HG02943 (cell line): ENCODE measurements at regions not wholly inside any gene's neighbourhood (a gene's known extent, or its start where the extent isn't known, plus 50 kb on each side); places are given as distances from the start of the nearest gene placed in this dataset.
"Not testable (repeated sequence)": the region's sequence is repeated elsewhere in the genome, so short reads cannot be mapped to it uniquely, and the experiment has no call there.

ENCODE experiments used
- ATAC-seq: cut with Tn5 transposase; IDR thresholded peaks from one replicate; pipeline ENCODE4 v1.9.1; 2021; ENCODE audit warnings: mild to moderate bottlenecking, low read depth, moderate library complexity; ENCODE audit not compliant: unreplicated experiment

DNA sequence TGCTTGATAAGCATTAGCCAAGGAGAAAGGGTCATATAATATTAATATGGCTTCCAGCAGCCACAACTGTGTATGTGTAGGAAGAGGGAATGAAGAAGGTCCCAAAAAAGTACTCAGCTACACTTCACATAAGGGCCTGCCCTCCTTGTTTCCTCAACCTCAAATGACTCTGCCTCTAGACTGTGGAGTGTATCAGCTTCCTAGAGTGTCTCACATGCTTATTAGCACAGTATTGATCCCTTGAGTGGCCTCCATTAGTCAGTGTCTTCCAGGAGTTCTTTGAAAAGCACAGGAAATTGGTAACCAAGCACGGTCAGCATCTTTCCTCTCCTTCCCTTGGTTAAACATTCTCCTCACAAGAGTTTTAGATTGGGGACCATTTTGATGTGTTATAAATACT, 190.4 kb upstream of the ATP10B start:
- no peak for ATAC-seq

DNA sequence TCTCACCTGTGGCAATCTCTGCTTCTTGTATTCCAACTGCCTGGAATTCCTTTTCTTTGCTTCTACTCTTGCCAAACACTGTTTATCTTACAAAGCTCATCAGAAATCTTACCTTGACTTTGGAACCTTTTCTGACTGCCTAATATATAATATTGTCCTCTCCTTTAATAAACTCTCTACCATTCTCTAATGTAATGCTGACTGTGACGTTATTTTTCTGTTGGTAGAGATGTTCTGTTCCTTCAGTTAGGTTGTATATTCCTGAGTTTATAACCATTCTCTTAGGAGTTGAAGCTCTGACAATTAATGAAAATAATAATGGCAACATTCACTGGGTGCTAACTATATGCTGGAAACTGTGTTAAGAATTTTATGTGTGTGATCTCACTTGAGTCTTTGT, 188.8 kb upstream of the ATP10B start:
- no peak for ATAC-seq

DNA sequence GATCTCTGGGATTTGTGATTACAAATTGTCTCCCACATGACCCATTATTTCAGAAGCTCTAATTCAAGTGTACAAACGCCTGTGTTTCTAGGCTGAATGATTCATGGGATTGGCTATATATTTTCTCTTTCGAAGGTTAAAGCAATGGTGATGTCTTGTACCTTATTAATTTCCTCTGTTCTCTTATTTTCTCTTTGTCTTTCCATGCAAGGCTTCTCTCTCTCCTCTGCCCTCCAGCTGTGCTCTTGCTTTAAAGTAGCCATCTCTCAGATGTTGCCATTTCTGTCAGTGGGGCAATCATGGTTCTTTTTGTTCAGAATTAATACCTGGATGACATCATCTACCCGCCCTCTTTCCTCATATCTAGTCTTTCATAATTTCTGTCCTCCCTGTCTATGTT, 184.3 kb upstream of the ATP10B start:
- ATAC-seq, result no peak

DNA sequence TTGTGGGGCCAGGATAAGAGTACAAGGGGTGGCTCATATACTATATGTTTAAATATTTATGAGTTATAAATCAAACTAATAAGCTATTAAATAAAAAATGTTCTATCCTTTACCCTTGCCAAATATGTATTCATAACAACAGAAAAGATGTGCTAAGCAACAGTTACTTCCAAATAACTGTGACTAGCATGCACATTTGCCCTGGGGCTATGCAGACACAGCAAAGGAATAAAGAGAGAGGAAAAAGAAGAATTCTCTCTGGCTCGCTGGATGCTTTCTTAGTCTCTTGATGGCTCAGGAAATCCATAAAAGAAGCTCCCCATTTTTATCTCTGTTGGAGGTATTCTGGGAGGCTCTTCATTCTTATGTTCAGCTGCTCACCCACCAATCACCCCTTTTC, 182.4 kb upstream of the ATP10B start:
- no peak for ATAC-seq

DNA sequence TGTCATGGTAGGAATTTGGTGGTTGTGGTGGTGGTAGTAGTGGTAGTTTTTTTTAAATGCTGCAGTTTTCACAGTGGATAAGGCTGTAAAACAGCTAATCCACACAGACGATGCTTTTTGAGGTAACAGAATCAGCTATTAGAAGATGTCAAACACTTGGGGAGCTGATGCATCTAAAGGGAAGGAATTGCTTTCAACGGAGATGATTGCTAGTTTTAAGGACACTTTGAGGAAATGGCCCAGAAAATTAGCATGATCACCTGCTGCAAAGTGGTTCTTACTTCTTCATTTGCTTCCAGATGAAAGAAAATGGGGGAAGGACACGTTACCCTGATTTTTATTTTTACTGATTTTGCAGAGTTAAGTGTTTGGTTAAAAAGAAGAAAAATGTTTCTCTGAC, 178.2 kb upstream of the ATP10B start:
- ATAC-seq, result no peak

DNA sequence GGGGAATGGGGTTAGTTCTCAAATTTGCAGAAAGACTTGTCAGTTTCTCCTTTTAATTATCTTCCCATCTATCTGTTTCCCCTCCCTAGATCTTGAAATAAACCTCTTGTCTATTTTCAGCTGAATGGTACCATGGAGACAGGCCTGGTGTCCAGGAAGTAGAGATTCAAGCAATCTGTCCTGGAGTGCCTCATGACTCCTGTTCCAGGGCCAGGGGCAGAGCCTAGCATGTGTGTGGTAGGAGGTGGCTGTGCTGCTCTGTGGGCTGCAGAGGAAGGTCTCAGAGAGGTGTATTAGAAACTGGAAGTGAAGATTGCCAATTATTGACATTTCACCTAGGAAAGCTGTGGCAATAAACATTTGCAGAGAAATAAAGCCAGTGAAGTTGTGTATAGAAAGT, 175.8 kb upstream of the ATP10B start:
- ATAC-seq, result no peak

DNA sequence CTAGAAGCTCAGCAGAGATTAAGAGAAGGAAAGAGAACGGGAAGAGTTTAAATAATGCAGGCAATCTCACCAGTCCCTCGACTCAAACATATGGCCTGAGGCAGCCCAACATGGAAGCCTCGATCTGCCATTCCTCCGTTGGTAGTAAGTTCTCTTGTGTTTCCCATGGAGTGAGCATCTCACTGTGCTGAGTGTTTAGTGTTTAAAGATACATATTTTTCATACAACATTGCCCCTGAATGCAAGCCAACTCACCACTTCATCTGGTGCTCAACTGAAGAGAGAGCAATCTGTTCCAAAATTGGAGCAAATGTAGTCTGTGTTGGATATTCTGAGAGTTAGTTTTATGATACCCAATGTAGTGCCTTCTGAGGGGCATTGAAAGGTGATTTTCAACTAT, 171.5 kb upstream of the ATP10B start:
- ATAC-seq, result no peak

DNA sequence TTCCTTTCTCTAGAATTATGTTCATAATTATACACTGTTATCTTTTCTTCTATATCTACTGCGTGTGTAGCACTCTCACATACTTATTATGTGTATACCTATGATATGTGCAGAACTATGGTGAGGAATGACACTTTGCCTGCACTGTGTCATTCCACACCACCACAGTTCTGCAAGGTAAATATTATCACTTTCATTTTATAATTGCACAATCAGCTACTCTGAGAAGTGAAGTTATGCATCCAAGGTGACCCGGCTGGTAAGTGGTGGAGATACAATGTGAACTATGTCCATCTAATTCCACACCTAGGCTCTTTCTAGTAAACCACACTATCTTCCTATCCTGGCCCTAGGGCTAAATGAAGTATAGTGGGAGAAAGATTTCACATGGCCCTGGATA, 170.1 kb upstream of the ATP10B start:
- no peak for ATAC-seq

DNA sequence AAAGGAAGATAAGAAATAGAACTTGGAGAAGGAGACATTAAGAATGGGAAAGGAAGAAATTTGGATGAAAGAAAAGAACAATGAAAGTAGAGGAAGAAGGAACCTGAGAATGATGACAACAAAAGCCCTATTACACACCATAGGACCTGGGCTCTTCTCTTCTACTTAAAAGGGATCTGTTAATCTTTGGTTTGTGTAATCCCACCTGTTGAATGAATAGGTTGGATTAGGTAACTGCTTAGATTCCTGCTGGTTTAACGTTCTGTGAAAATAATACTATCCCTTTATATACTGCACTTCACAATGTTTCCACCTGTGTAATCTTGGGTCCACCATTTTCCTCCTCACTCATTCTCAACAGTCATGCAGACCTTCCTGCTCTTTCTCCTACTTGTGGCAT, 157.8 kb upstream of the ATP10B start:
- ATAC-seq, result no peak

DNA sequence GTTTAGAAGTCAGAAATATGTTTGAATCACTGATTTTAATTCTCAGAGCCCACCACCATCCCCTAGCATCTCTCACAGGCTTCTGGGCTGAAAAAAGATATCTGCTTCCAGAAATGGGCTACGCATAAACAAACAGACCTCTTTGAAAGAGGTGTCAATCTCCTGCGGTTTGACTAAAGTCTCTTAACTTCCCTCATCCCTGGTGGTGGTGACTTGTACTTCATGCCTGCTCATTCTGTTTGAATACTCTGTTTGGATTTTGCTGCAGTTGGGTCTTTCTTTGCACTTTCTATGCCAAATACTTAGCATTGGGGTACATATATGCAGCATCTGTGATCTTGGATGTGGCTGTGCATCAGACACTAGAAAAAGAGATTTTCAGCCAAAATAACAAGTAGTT, 157.2 kb upstream of the ATP10B start:
- ATAC-seq, result no peak

DNA sequence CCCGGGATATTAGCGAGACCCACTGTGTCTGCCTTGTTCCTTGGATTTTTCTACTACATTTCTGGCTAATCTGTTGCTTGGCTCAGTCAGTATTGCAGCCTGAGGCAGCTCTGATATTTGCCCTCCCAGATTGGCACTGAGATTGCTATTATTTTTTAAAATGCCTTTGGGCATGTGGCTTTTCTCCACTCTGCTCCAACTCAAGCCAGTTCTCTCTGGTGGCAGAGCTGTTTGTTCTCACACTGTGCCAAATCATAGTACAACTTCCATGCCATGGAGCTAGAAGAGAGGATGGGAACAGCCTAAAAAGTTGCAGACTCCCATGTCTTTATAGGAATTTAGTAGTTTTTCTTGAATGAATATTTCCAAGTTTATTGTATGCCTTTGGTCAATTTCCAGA, 155.9 kb upstream of the ATP10B start:
- ATAC-seq, result no peak

DNA sequence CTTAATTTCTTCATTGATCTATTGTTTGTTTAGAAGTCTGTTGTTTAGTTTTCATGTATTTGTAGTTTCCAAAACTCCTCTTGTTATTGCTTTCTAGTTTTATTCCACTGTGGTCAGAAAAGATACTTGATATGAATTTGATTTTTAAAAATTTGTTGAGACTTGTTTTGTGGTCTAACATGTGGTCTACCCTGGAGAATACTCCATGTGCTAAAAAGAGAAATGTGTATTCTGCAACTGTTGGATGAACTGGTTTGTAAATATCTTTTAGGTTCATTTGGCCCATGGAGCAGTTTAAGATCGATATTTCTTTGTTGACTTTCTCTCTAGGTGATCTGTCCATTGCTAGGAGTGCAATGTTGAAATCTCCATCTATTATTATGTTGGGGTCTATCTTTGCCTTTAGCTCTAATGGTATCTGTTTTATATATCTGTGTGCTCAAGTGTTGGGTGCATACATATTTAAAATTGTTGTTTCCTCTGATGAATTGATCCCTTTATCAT, 150.6 kb upstream of the ATP10B start:
- no peak for ATAC-seq

DNA sequence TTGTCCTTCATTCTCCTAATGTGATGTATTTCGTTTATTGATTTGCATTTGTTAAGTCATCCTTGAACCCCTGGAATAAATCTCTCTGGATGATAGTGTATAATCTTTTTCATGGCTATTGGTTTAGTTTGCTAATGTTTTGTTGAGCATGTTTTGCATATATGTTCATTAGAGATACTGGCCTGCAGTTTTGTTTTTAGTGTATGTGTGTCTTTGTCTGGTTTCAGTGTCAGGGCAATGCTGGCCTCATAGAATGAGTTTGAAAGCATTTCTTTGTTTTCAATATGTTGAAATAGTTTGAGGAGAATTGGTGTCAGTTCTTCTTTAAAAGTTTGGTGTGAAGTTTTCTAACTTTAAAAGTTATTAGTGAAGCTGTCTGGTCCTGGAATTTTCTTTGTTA, 149.6 kb upstream of the ATP10B start:
- no peak for ATAC-seq

DNA sequence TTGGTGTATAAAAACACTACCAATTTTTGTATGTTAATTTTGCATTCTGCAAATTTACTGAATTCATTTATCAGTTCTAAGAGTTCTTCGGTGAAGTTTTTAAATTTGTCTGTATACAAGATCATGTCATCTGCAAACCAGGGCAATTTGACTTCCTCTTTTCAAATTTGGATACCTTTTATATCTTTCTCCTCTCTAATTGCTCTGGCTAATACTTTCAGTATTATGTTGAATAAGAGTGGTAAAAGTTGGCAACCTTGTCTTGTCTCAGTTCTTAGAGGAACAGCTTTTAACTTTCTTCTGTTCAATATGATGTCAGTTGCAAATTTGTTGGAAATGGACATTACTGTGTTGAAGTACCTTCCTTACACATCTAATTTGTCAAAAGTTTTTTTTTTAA, 149.1 kb upstream of the ATP10B start:
- not testable (repeated sequence) for ATAC-seq

DNA sequence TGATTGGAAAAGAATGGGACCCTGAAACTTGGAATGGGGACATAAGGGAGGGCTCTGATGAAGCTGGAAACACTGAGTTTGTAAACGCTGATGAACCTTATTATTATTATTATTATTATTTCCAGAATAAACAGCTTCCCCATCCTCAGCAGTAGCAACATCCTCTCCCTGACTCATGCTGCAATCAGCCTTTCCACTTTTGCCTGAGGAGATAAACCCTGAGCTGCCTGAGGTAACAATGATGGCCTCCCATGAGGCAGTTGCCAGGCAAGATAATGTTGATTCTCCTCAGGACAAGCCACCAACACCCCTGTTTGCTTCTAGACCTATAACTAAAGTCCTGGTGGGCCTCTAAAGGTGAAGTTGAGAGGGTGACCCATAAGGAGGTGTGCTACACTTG, 139.2 kb upstream of the ATP10B start:
- no peak for ATAC-seq

DNA sequence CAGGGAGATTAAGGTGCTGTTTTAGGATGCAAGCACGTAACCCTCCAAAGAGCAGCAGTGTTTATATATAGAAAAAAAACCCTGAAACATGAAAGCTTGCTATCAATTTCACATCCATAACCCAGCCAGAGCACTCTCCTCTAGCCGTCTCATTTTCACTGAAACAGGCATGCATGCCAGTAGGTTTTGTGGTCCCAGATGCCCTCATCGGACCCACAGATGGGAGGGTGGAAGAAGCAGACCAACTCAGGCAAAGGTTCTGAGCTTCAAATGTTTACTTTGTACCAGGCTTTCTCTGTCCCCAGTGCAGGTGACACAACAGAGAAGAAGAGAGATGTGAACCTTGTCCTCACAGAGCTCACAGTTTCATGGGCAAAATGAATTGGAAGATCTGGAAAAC, 127.4 kb upstream of the ATP10B start:
- ATAC-seq, result no peak

DNA sequence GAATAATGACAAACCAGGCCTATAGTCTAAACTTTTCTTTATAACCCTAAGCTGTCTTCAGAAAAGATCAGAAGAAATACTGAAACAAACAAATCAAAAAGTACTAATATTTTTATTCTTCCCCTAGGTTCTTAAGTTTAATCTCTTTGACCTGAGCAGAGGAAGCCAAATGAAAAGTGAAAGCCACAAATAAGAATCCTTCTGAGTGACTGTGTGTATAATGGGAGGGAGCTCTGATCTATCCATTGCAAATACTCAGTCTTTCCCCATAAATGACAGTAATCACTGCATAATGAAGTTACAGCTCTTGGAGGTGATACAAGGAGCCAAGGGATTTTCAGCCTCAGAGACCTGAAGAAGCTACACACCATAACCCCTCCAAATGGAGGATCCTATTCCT, 126.9 kb upstream of the ATP10B start:
- no peak for ATAC-seq

DNA sequence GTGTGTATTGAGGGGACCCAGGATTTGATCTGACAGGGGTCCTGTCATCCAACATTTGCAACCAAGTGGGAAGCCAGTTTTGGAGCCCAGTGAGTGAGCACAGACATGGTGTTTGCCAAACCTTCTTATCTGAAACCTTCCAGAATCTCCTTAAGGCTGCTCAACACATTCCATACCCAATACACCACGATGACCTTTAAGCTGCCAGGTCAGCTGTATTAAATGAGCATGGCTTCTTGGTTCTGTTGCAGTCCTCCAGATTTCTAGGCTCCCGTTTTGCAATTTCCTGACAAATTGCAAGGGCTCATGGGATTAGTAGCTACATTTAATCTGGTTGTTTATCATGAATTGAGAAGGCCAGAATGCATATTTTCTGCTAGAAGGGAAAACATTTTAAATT, 124.2 kb upstream of the ATP10B start:
- no peak for ATAC-seq

DNA sequence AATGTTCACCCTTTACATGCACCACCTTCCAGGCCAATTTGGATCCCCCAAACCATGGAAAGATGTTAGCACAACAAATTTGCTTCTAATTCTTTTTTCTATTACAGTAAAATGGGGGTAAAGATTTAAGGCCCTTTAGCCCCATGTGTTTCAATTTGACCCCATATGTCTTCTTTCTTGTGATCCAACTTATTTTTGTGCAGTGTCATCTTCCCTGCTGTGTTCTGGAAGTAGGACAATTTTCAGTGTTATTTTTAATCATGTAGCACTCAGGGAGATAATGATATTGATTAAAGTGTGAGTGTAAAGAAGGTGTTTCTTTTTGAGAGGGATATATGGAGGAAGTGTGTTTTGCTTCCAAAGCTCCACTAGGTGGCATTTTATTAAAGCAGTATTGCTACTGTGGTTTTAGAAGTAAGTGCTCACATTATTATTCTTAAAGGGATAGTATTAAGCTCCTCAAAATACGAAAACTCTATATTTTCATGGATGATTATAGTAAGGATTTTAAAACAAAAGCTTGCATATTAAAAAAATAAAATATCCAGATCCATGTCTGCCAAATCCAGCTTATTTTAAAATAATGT, 118.7 kb upstream of the ATP10B start:
- no peak for ATAC-seq

DNA sequence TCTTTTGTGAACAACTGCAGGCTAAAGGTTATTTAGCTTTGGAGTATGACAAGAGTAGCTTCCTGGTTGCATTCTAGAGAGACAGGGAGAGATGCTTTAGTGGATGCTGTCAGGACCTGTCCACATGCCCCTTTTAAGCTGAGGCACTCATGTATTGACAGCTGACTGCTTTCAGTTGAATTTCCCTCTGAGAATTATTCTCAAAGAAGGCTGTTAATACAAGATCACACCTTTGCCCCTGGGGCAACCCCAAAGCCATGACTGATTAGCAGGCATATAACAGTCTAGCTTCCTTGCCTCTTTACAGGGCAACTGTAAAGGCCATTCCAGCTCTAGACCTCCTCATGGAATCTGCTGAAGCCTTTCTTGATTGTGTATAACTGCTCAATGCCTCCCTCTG, 117.6 kb upstream of the ATP10B start:
- ATAC-seq, result no peak

DNA sequence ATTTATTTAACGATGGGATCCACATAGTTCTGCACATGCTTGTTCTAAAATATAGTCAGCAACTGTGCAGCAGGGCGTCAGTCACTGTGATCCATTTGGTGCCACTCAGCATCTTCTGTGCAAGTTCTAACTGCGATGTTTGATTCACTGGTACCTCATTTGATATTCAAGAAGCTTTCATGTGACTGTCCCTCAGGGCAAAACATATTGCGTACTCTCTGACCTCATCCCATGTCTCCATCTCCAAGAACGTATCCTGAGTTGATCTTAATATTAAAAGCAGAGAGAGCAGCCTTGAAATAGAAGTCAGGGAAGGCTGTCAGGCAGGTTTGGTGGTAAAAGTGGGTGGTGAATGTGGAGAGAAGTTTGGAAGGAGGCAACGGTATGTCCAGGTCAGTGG, 116.5 kb upstream of the ATP10B start:
- ATAC-seq, result no peak

DNA sequence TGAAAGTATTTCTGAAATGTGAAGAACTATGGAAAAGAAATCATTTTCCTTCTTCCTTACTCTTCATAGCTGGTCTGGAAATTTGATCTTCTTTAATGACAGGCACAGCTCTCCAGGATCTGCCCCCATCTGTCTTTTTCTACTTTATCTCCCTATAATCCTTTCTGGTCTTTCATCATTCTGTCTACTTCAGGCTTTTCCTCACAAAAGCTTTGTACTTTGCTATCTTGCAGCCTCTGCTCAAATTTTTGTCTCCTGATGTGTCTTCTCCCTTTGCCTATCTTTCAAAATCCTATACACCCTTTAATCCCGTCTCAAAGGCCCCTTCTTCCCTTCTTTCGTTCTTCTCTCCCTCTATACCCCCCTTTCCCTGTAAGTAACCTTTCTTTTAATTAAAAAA, 114.9 kb upstream of the ATP10B start:
- ATAC-seq, result no peak

DNA sequence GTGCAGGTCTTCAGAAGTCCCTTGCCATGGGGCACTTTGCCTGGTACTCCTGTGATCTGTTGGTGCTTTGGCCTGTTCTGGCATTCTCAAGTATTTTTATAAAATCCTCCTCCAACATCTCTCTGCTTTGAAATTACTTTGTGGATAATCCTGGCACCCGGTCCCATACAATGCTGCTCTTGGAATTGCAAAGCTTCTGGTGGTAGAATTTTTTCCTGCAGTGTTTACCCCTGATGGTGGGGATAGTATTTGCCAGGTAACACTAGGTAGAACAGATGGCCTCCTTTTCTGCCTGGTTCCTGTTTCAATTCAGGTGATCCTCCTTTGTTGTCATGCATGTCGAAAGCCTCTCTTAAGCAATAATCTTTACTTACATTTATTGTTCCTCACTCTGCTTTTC, 109.8 kb upstream of the ATP10B start:
- no peak for ATAC-seq
